22Rv1 (cell line): ENCODE measurements at regions not wholly inside any gene's neighbourhood (a gene's known extent, or its start where the extent isn't known, plus 50 kb on each side); places are given as distances from the start of the nearest gene placed in this dataset.

Experiments
- H3K27ac ChIP-seq: fragments of 450-650 bp; 2 replicates; pipeline ENCODE4 v1.5.1; 2017
- ZFX ChIP-seq: fragments of 450-650 bp; IDR thresholded peaks from 2 replicates; pipeline ENCODE4 v1.6.1; 2017; ENCODE audit warnings: antibody characterized with exemption, borderline replicate concordance
- TF ChIP-seq, protein P1 (sequence below): fragments of 450-650 bp; IDR thresholded peaks from 2 replicates; pipeline ENCODE4 v1.5.1; 2017; ENCODE audit warnings: mild to moderate bottlenecking

DNA sequence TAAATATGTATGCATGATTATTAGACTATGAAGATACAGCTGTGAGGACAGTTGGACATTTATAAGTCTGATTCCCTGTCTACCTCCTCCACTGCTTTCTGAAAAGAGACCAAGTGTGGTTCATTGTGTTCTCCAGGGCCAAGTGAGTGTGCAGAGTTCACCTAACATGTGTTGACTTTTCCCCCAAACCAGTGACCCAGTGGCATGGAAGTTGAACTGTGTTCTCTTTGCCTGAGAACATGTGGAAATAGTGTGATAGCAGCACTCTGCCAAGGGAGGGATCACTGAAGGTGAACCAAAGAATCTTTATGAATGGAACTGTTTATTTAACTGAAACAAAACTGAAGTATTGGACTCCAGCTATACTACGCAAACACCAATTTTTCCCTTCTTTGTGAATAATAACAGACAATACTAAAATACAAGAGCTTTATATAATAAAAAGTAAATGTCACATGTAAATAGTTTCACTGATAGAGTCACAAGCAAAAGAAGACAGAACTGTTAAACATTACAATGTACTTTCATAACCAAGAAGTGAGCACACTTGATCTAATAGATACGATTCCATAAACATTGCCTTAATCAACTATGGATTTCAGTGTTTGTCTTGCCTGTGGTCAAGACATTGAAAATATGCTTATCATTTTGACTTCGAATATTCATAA is 200.3 kb upstream of the FUT9 start:
- TF ChIP-seq ZFX = no peak
- TF ChIP-seq, protein P1, sequence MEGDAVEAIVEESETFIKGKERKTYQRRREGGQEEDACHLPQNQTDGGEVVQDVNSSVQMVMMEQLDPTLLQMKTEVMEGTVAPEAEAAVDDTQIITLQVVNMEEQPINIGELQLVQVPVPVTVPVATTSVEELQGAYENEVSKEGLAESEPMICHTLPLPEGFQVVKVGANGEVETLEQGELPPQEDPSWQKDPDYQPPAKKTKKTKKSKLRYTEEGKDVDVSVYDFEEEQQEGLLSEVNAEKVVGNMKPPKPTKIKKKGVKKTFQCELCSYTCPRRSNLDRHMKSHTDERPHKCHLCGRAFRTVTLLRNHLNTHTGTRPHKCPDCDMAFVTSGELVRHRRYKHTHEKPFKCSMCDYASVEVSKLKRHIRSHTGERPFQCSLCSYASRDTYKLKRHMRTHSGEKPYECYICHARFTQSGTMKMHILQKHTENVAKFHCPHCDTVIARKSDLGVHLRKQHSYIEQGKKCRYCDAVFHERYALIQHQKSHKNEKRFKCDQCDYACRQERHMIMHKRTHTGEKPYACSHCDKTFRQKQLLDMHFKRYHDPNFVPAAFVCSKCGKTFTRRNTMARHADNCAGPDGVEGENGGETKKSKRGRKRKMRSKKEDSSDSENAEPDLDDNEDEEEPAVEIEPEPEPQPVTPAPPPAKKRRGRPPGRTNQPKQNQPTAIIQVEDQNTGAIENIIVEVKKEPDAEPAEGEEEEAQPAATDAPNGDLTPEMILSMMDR = no peak
- H3K27ac ChIP-seq = no peak overlapping the region

DNA sequence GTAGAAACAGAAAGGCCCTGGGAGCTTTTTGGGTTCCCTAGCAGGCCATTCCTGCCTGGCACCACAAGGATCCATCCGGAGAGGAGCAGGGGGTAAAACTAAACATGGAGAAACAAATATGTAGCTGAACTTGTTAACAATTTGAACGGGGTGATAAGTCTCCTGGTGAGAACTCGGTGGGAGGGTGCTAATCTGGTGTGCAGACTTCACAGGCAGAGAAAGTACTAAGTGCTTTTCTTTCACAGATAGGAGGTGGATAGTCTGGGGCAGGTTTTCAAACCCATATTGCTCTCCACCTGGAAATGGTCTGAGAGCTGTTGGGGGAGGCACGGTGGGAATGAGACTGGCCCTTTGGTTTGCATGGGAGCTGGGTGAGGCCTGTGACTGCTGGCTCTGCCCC is 196.3 kb upstream of the FUT9 start:
- H3K27ac ChIP-seq = no peak overlapping the region
- TF ChIP-seq ZFX = no peak
- TF ChIP-seq, protein P1 = no peak

DNA sequence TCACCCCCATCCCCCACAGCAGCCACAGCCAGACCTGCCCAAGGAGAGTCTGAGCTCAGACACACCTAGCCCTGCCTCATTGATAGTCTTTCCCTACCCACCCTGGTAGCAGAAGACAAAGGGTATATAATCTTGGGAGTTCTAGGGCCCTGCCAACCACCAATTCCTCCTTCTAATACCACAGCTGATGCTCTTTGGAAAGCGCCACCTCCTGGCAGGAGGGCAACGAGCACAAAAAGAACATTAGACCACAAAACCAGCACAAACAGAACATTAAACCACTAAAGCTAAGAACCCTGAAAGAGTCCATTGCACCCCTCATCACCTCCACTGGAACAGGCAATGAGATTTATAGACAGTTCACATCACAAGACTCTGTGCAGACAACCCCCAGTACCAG is 195.8 kb upstream of the FUT9 start:
- TF ChIP-seq ZFX = no peak
- TF ChIP-seq, protein P1 = peak; percentile 68
- H3K27ac ChIP-seq = no peak overlapping the region

DNA sequence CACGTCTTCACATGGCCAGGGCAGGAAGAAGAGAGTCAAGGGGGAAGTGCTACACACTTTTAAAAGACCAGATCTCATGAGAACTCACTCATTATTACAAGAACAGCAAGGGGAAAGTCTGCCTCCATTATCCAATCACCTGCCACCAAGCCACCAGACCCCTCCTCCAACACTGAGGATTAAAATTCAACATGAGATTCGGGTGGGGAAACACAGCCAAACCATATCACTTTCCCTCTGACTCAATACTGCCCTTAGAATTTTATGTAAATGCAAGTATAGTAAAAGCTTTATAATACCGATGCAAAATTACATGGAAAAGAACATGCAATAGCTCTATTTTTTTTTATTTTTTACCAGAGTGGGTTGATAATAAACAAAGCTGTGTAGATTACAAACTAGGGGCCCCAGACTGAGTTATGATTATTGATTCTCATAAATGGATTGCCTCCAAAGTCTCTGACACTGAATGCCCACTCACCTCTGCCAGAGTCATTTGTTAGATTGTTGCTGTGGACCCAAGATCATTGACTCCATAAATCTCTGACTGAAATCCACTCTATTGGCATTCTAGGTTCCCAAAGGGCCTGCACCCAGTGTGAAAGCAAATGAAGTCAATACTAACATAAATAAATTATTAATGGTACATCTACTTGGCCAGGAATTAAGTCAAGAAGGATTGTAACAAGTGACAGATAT is 184.8 kb upstream of the FUT9 start:
- no peak overlapping the region for H3K27ac ChIP-seq
- TF ChIP-seq, protein P1 = no peak
- no peak for TF ChIP-seq ZFX

DNA sequence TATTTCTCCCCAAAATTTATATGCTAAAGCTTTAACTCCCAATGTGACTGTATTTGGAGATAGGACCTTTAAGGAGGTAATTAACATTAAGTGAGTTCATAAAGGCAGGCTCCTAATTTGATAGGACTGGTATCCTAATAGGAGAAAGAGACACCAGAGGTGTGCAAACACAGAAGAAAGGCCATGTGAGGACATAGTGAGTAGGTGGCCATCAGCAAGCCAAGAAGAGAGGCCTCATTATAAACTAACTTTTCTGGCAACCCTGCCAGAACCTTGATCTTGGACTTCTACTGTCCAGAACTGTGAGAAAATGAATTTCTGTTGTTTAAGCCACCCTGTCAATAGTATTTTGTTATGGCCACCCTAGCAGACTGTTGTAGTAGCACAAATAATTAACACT is 177.9 kb upstream of the FUT9 start:
- no peak for TF ChIP-seq ZFX
- TF ChIP-seq, protein P1 = no peak
- H3K27ac ChIP-seq = no peak overlapping the region

DNA sequence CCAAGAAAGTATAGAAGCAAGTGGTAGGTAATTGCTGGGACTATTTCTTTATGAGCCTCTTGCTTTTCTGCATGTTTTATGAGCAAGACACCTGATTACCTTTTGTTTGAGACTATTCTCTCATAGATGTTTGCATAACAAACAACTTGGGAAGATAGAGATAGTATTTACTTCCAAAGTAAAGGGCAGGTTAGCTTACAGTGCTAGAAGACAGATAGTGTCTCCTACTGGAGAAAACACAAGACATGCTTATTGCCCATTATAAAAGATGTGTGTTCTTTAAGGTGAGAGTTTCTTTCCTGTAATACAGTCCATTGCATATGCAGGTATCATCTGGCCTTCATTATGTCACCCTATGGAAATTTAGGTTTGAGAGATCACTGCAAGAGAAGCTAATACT is 174.2 kb upstream of the FUT9 start:
- TF ChIP-seq, protein P1 = peak; percentile 44
- TF ChIP-seq ZFX = no peak
- no peak overlapping the region for H3K27ac ChIP-seq

DNA sequence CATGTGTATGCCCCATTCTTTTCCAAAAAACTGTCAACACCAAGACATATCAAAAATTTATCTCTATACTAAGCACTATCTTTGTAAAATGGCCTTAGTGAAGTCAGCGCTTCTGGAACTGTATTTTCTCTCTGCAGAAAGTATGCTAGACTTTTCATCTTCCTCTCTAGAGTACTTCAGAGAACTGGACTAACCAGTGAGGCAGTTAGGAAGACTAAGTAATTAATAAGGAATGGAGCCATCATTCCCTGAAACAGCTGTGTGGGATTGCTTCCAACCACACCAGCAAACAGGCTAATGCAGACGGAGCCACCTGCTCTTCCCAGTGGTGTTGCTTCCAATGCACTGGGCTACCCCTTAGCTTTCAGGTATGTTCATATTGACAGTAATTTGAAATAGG is 169.1 kb upstream of the FUT9 start:
- H3K27ac ChIP-seq = no peak overlapping the region
- no peak for TF ChIP-seq ZFX
- TF ChIP-seq, protein P1 = no peak
